Gastrocnemius medialis (tissue), 4 donors: ENCODE measurements at regions not wholly inside any gene's neighbourhood (a gene's known extent, or its start where the extent isn't known, plus 50 kb on each side); places are given as distances from the start of the nearest gene placed in this dataset.

Experiments used
- ATAC-seq, 2 donors: fragments of 150-250 bp; one replicate each; pipeline ENCODE4 v1.9.1; 2016
- DNase-seq, 2 donors: peaks; one replicate each; pipeline ENCODE4 v3.0.0-alpha.2; 2019
- H3K27ac ChIP-seq, 4 donors: fragments of 200-600 bp; sonication (generic); 1 replicate in 1 of 4; 2 replicates in 3 of 4; pipeline ENCODE4 v1.5.1; 2016 to 2018; ENCODE audit warnings: mild to moderate bottlenecking in 2 of 4, moderate library complexity in 1 of 4
- H3K27me3 ChIP-seq, 3 donors: fragments of 200-600 bp; sonication (generic) in 2 of 3; 1 replicate in 1 of 3; 2 replicates in 2 of 3; pipeline versions ENCODE4 v1.5.1 to v1.6.0; 2016 to 2019; ENCODE audit warnings: mild to moderate bottlenecking in 1 of 3, moderate library complexity in 1 of 3
- H3K36me3 ChIP-seq, 2 donors: fragments of 200-600 bp; sonication (generic) in 1 of 2; one replicate each; pipeline ENCODE4 v1.5.1; 2017 to 2018
- H3K4me1 ChIP-seq, 2 donors: fragments of 200-600 bp; sonication (generic) in 1 of 2; one replicate each; pipeline ENCODE4 v1.5.1; 2016 to 2017; ENCODE audit warnings: mild to moderate bottlenecking in 2 of 2
- H3K4me3 ChIP-seq, 4 donors: fragments of 200-600 bp; sonication (generic) in 3 of 4; 1 replicate in 1 of 4; 2 replicates in 3 of 4; pipeline ENCODE4 v1.5.1; 2016 to 2019; ENCODE audit warnings: mild to moderate bottlenecking in 2 of 4
- H3K9me3 ChIP-seq, 3 donors: fragments of 200-600 bp; sonication (generic) in 2 of 3; 1 replicate in 1 of 3; 2 replicates in 2 of 3; pipeline ENCODE4 v1.5.1; 2016 to 2019
- POLR2A ChIP-seq, 2 donors: fragments of 450-650 bp; IDR thresholded peaks; one replicate each; pipeline ENCODE4 v1.6.1; 2017; ENCODE audit warnings: antibody characterized with exemption in 2 of 2, mild to moderate bottlenecking in 2 of 2, moderate library complexity in 2 of 2
- in situ Hi-C, 4 donors: fragments of 200-750 bp; cut with MboI; loops; one replicate each; pipeline versions ENCODE4 v1.15.0 to v1.8.0; 2017; ENCODE audit warnings: low sequenced_read_pairs in 4 of 4
- intact Hi-C: fragments of 100-400 bp; cut with DNase I; formaldehyde crosslinking; loops from one replicate; pipeline ENCODE4 v1.15.1; 2023; ENCODE audit warnings: low total_unique reads
- TF ChIP-seq, protein P1 (sequence below), 5 experiments: fragments of 450-650 bp in 3 of 5; fragments of 200-600 bp in 2 of 5; sonication (generic) in 2 of 5; IDR thresholded peaks in 4 of 5; conservative IDR thresholded peaks in 1 of 5; 1 replicate in 4 of 5; 2 replicates in 1 of 5; pipeline ENCODE4 v1.5.1; 2016 to 2019; ENCODE audit warnings: antibody characterized with exemption in 5 of 5, mild to moderate bottlenecking in 3 of 5, moderate library complexity in 3 of 5

DNA sequence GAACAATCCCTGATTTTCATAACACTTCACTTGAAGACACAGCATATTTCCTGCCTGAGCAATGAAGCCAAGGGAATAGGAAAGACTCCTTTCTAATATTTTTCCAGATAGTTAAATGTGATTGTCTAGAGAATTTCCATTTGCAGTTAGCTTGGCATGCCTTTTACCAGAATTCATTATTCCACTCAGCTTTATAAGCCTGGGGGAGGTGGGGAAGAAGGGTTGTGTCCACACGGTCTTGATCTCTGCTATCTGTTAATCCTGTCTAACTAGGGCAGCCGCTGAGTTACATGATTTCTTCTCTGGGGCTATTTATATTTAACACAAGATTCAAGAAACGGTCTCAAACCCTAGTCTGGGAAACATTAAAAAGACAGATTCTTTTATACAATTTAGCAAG lies 146.6 kb upstream of the FSCB start:
- ATAC-seq: no peak
- in situ Hi-C loops: no loop called here
- Histone ChIP-seq H3K4me3 (no peak overlapping the region), H3K36me3 (no peaks in the 10 kb centered on the region), H3K27ac (no peak overlapping the region), H3K4me1 (no peaks in the 10 kb centered on the region), H3K27me3 (no peaks in the 10 kb centered on the region), H3K9me3 (no peaks in the 10 kb centered on the region)
- no peak for DNase-seq
- intact Hi-C loops: no loop called here
- TF ChIP-seq, protein P1, sequence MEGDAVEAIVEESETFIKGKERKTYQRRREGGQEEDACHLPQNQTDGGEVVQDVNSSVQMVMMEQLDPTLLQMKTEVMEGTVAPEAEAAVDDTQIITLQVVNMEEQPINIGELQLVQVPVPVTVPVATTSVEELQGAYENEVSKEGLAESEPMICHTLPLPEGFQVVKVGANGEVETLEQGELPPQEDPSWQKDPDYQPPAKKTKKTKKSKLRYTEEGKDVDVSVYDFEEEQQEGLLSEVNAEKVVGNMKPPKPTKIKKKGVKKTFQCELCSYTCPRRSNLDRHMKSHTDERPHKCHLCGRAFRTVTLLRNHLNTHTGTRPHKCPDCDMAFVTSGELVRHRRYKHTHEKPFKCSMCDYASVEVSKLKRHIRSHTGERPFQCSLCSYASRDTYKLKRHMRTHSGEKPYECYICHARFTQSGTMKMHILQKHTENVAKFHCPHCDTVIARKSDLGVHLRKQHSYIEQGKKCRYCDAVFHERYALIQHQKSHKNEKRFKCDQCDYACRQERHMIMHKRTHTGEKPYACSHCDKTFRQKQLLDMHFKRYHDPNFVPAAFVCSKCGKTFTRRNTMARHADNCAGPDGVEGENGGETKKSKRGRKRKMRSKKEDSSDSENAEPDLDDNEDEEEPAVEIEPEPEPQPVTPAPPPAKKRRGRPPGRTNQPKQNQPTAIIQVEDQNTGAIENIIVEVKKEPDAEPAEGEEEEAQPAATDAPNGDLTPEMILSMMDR (IDR thresholded peaks at IDR 0.05 in 4 of 5, conservative IDR thresholded peaks at IDR 0.05 in 1 of 5): no peak

DNA sequence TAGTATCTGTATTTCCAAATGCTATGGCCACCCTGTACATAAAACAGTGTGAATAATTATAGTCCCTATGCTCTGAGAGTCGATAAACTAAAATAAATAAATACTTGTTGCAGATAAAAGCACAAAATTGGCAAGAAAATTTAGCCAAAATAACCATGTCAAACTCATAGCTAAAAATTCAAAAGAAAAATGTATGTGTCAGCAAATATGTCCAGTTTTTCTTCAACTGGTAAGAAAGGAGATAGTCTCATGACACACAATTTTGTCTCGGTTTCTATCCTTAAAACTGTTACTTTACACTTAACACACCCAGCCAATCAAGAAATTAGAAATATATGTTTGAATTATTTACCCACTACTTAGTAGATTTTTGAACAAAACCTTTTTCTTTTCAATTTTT lies 145.6 kb upstream of the FSCB start:
- Histone ChIP-seq H3K27me3 (no peaks in the 10 kb centered on the region), H3K36me3 (no peaks in the 10 kb centered on the region), H3K27ac (no peak overlapping the region), H3K4me3 (no peak overlapping the region), H3K9me3 (no peaks in the 10 kb centered on the region), H3K4me1 (no peaks in the 10 kb centered on the region)
- DNase-seq: no peak
- no peak for TF ChIP-seq POLR2A (IDR thresholded peaks at IDR 0.05)
- TF ChIP-seq, protein P1 (IDR thresholded peaks at IDR 0.05 in 4 of 5, conservative IDR thresholded peaks at IDR 0.05 in 1 of 5): no peak
- no peak for ATAC-seq
- intact Hi-C loops: no loop called here
- in situ Hi-C loops: no loop called here

DNA sequence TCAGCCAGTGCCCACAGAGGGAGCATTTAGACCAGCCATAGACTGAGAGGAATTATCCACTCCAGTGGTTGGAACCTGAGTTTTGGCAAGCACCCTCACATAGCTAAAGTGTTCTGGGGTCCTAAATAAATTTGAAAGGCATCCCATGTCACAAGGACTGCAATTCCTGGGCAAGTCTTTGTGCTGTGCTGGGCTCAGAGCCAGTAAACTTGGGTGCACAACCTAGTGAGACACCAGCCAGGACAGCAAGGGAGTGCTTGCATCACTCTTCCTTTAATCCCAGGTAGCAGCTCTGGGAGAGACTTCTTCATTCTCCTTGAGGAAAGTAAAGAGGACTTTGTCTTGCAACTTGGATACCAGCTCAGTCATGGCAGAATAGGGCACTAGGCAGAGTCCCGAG lies 142.0 kb upstream of the FSCB start:
- H3K9me3 ChIP-seq: no peaks in the 10 kb centered on the region
- TF ChIP-seq, protein P1 (IDR thresholded peaks at IDR 0.05 in 4 of 5, conservative IDR thresholded peaks at IDR 0.05 in 1 of 5): no peak
- no peak for TF ChIP-seq POLR2A (IDR thresholded peaks at IDR 0.05)
- H3K36me3 ChIP-seq: no peaks in the 10 kb centered on the region
- H3K4me1 ChIP-seq: no peaks in the 10 kb centered on the region
- intact Hi-C loops (no loop called here), in situ Hi-C loops (no loop called here)
- no peak overlapping the region for H3K27ac ChIP-seq
- H3K27me3 ChIP-seq: no peaks in the 10 kb centered on the region
- ATAC-seq: no peak
- no peak for DNase-seq
- no peak overlapping the region for H3K4me3 ChIP-seq

DNA sequence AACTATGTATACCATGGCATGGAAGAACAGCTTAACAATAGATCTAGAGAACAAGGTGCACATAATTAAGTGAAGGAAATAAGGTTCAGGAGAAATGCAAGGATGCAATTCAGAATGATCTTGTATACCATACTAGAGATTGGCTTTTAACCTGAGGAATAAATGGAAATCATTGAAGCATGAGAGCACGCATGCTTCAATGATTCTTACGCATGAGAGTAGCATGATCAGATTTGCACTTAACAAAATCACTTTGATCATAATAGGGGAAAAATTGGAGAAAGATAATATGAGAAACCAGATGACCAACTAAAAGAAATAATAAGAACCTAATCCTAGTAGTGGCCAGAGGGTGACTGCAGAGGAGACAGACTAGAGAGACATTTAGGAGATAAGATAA lies 133.3 kb upstream of the FSCB start:
- Histone ChIP-seq H3K9me3 (no peaks in the 10 kb centered on the region), H3K27ac (no peak overlapping the region), H3K4me3 (no peak overlapping the region), H3K4me1 (no peaks in the 10 kb centered on the region), H3K27me3 (no peaks in the 10 kb centered on the region), H3K36me3 (no peaks in the 10 kb centered on the region)
- TF ChIP-seq POLR2A (IDR thresholded peaks at IDR 0.05): no peak
- TF ChIP-seq, protein P1 (IDR thresholded peaks at IDR 0.05 in 4 of 5, conservative IDR thresholded peaks at IDR 0.05 in 1 of 5): no peak
- intact Hi-C loops: no loop called here
- ATAC-seq: no peak
- DNase-seq: no peak
- in situ Hi-C loops: no loop called here

DNA sequence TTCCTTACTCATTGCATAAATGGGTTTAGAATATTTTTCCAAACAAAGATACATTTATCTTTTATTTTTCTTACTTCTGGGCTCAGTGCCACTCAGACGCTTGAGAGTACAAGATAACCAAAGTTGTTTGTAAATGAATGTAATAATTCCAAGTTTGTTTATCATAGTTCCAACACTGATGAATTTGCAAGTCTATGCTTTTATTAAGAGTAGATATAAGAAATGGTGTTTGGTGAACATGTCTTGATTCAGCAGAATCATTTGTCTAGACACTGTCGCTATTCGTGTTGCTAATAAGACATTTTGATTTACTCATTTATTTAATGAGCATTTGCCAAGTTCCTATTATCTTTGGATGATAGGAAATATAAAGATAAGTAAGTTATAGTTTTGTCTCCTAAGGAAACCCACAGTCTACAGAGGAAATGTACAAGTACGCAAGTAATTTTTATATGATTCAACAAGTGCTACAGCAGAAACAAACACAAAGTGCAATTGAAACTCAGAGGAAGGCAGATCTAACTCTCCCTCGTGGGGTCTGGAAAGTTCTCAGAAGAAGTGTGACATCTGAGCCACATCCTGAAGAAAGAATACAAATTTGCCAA lies 132.8 kb upstream of the FSCB start:
- H3K27me3 ChIP-seq: no peaks in the 10 kb centered on the region
- no peaks in the 10 kb centered on the region for H3K4me1 ChIP-seq
- no peaks in the 10 kb centered on the region for H3K36me3 ChIP-seq
- ATAC-seq (no peak), DNase-seq (no peak)
- H3K27ac ChIP-seq: no peak overlapping the region
- no peak overlapping the region for H3K4me3 ChIP-seq
- no peaks in the 10 kb centered on the region for H3K9me3 ChIP-seq
- TF ChIP-seq POLR2A (IDR thresholded peaks at IDR 0.05): no peak
- TF ChIP-seq, protein P1 (IDR thresholded peaks at IDR 0.05 in 4 of 5, conservative IDR thresholded peaks at IDR 0.05 in 1 of 5): no peak
- intact Hi-C loops: no loop called here
- in situ Hi-C loops: no loop called here
